ENCODE measurements at regions not wholly inside any gene's neighbourhood (a gene's known extent, or its start where the extent isn't known, plus 50 kb on each side); places are given as distances from the start of the nearest gene placed in this dataset.

- Histone ChIP-seq H3K4me3 (no peak overlapping the region), H3K9me3 (peaks cover 0 to 4% of the 10 kb centered on the region in 2 donors), H3K27me3 (no peaks in the 10 kb centered on the region), H3K4me1 (no peaks in the 10 kb centered on the region), H3K27ac (no peak overlapping the region), H3K36me3 (no peaks in the 10 kb centered on the region)
- in situ Hi-C loops (cut with MboI; ENCODE audit: low pct_ligation_motif_present in 1 of 4, low pct_unique_long_range_greater_than_20kb in 1 of 4, low sequenced_read_pairs in 3 of 4) (no loop called here), intact Hi-C loops (cut with DNase I; ENCODE audit: low total_unique reads) (no loop called here)
- TF ChIP-seq EP300 (IDR thresholded peaks at IDR 0.05; ENCODE audit: low read depth): no peak
- no peak for TF ChIP-seq POLR2A (IDR thresholded peaks at IDR 0.05)
- no peak for TF ChIP-seq POLR2AphosphoS5 (IDR thresholded peaks at IDR 0.05)
- no peak for TF ChIP-seq CTCF (IDR thresholded peaks at IDR 0.05)
- 58 to 62% methylated on average over 2 of the region's 2 CpGs for WGBS, 2 donors (ENCODE audit: low coverage in 1 of 2)
- no peak for DNase-seq
These were observed 943.8 kb upstream of the TYRP1 start for GRCh38 chr9:11749396-11749795.

GRCh38 chr9:11755951-11756350 is 937.2 kb upstream of the TYRP1 start:
- Histone ChIP-seq H3K9me3 (peaks cover 0 to 11% of the 10 kb centered on the region in 2 donors), H3K4me1 (no peaks in the 10 kb centered on the region), H3K27me3 (no peaks in the 10 kb centered on the region), H3K4me3 (no peak overlapping the region), H3K36me3 (no peaks in the 10 kb centered on the region), H3K27ac (no peak overlapping the region)
- in situ Hi-C loops (cut with MboI; ENCODE audit: low pct_ligation_motif_present in 1 of 4, low pct_unique_long_range_greater_than_20kb in 1 of 4, low sequenced_read_pairs in 3 of 4) (loop anchor here in 1 of 4 donors (25.0 kb wide), 1 partner anchor 106 kb away; no protein-coding TSS in a partner anchor), intact Hi-C loops (cut with DNase I; ENCODE audit: low total_unique reads) (no loop called here)
- TF ChIP-seq POLR2AphosphoS5 (IDR thresholded peaks at IDR 0.05) (no peak), CTCF (IDR thresholded peaks at IDR 0.05) (no peak), POLR2A (IDR thresholded peaks at IDR 0.05) (no peak), EP300 (IDR thresholded peaks at IDR 0.05; ENCODE audit: low read depth) (no peak)
- no peak for DNase-seq

GRCh38 chr9:11757408-11757807 is 935.8 kb upstream of the TYRP1 start:
- no peaks in the 10 kb centered on the region for H3K4me1 ChIP-seq
- H3K27ac ChIP-seq: no peak overlapping the region
- H3K36me3 ChIP-seq: no peaks in the 10 kb centered on the region
- 81 to 91% methylated on average over 3 of the region's 3 CpGs for WGBS, 2 donors (ENCODE audit: low coverage in 1 of 2)
- H3K4me3 ChIP-seq: no peak overlapping the region
- TF ChIP-seq CTCF (IDR thresholded peaks at IDR 0.05): no peak
- TF ChIP-seq POLR2A (IDR thresholded peaks at IDR 0.05): no peak
- no peak for TF ChIP-seq POLR2AphosphoS5 (IDR thresholded peaks at IDR 0.05)
- TF ChIP-seq EP300 (IDR thresholded peaks at IDR 0.05; ENCODE audit: low read depth): no peak
- DNase-seq: no peak
- H3K9me3 ChIP-seq: peaks cover 0 to 15% of the 10 kb centered on the region in 2 donors
- intact Hi-C loops (cut with DNase I; ENCODE audit: low total_unique reads) (no loop called here), in situ Hi-C loops (cut with MboI; ENCODE audit: low pct_ligation_motif_present in 1 of 4, low pct_unique_long_range_greater_than_20kb in 1 of 4, low sequenced_read_pairs in 3 of 4) (loop anchor here in 1 of 4 donors (25.0 kb wide), 1 partner anchor 105 kb away; no protein-coding TSS in a partner anchor)
- no peaks in the 10 kb centered on the region for H3K27me3 ChIP-seq

GRCh38 chr9:11758016-11758415 is 935.2 kb upstream of the TYRP1 start:
- no peaks in the 10 kb centered on the region for H3K4me1 ChIP-seq
- peaks cover 0 to 15% of the 10 kb centered on the region in 2 donors for H3K9me3 ChIP-seq
- in situ Hi-C loops (cut with MboI; ENCODE audit: low pct_ligation_motif_present in 1 of 4, low pct_unique_long_range_greater_than_20kb in 1 of 4, low sequenced_read_pairs in 3 of 4): loop anchor here in 1 of 4 donors (25.0 kb wide), 1 partner anchor 104 kb away; no protein-coding TSS in a partner anchor
- H3K36me3 ChIP-seq: no peaks in the 10 kb centered on the region
- no peak for TF ChIP-seq CTCF (IDR thresholded peaks at IDR 0.05)
- TF ChIP-seq EP300 (IDR thresholded peaks at IDR 0.05; ENCODE audit: low read depth): no peak
- no peak for TF ChIP-seq POLR2A (IDR thresholded peaks at IDR 0.05)
- TF ChIP-seq POLR2AphosphoS5 (IDR thresholded peaks at IDR 0.05): no peak
- H3K27ac ChIP-seq: no peak overlapping the region
- no peak overlapping the region for H3K4me3 ChIP-seq
- intact Hi-C loops (cut with DNase I; ENCODE audit: low total_unique reads): no loop called here
- 66 to 74% methylated on average over 3 of the region's 3 CpGs for WGBS, 2 donors (ENCODE audit: low coverage in 1 of 2)
- no peaks in the 10 kb centered on the region for H3K27me3 ChIP-seq
- no peak for DNase-seq

Data from transverse colon (tissue), 4 donors.